Activated CD4-positive, alpha-beta T cell treated with anti-CD3 and anti-CD28 coated beads, Interleukin-2, amount 50 U/mL, for 1 hour (primary cell): ENCODE measurements at regions not wholly inside any gene's neighbourhood (a gene's known extent, or its start where the extent isn't known, plus 50 kb on each side); places are given as distances from the start of the nearest gene placed in this dataset.
"Not testable (repeated sequence)": the region's sequence is repeated elsewhere in the genome, so short reads cannot be mapped to it uniquely, and the experiment has no call there.

Experiments used
- DNase-seq: peaks from one replicate; pipeline ENCODE4 v3.0.0-alpha.2; 2020

GRCh38 chr14:44873536-44873935 lies 88.2 kb downstream of the KLHL28 start:
- DNase-seq, result no peak

- DNase-seq, result no peak
Measured at GRCh38 chr14:44866770-44867169, 95.0 kb downstream of the KLHL28 start.

- DNase-seq, result no peak
Measured at GRCh38 chr14:44866322-44866721, 95.4 kb downstream of the KLHL28 start.

GRCh38 chr14:44863271-44863670 lies 98.5 kb downstream of the KLHL28 start:
- no peak for DNase-seq

- DNase-seq, result peak; percentile 5
Measured at GRCh38 chr14:44854114-44854513, 107.6 kb downstream of the KLHL28 start.

GRCh38 chr14:44847526-44848309 lies 114.0 kb downstream of the KLHL28 start:
- DNase-seq, result no peak

GRCh38 chr14:44846232-44846824 lies 115.4 kb downstream of the KLHL28 start:
- DNase-seq, result no peak

- not testable (repeated sequence) for DNase-seq
Measured at GRCh38 chr14:44835928-44836327, 125.8 kb downstream of the KLHL28 start.

GRCh38 chr14:44833376-44834060 lies 128.2 kb downstream of the KLHL28 start:
- no peak for DNase-seq

- no peak for DNase-seq
Measured at GRCh38 chr14:44830371-44830770, 131.4 kb downstream of the KLHL28 start.

- no peak for DNase-seq
Measured at GRCh38 chr14:44829021-44829420, 132.7 kb downstream of the KLHL28 start.

- no peak for DNase-seq
Measured at GRCh38 chr14:44828023-44828422, 133.7 kb downstream of the KLHL28 start.

- DNase-seq, result no peak
Measured at GRCh38 chr14:44820230-44820964, 141.3 kb downstream of the KLHL28 start.

- DNase-seq, result no peak
Measured at GRCh38 chr14:44814196-44814595, 147.6 kb downstream of the KLHL28 start.

GRCh38 chr14:44812672-44813071 lies 149.1 kb downstream of the KLHL28 start:
- DNase-seq, result no peak

GRCh38 chr14:44804391-44804790 lies 157.4 kb downstream of the KLHL28 start:
- DNase-seq, result no peak

- no peak for DNase-seq
Measured at GRCh38 chr14:44803239-44803905, 158.4 kb downstream of the KLHL28 start.

GRCh38 chr14:44798386-44799242 lies 163.1 kb downstream of the KLHL28 start:
- no peak for DNase-seq

- no peak for DNase-seq
Measured at GRCh38 chr14:44795725-44796124, 166.0 kb downstream of the KLHL28 start.

- no peak for DNase-seq
Measured at GRCh38 chr14:44791730-44792129, 170.0 kb downstream of the KLHL28 start.

GRCh38 chr14:44788612-44789011 lies 173.1 kb downstream of the KLHL28 start:
- no peak for DNase-seq

- DNase-seq, result no peak
Measured at GRCh38 chr14:44785096-44785495, 176.7 kb downstream of the KLHL28 start.
